HepG2 (cell line): ENCODE measurements at regions not wholly inside any gene's neighbourhood (a gene's known extent, or its start where the extent isn't known, plus 50 kb on each side); places are given as distances from the start of the nearest gene placed in this dataset.

Experiments used
- ATAC-seq: fragments of 200-7000 bp; cut with Tn5 transposase; 3 replicates; pipeline ENCODE4 v1.9.1; 2020; ENCODE audit warnings: mild to moderate bottlenecking, moderate library complexity
- BruUV-seq: library from RNA; stranded (reverse); fragments of 400-500 nt; replicated peaks from 2 replicates; lab custom pipeline; 2021; lab: Mats Ljungman, UMichigan
- CTCF ChIA-PET: fragments of 300-600 bp; formaldehyde crosslinking; extraction: SDS; loops from one replicate; lab custom pipeline; 2021; ENCODE audit warnings: low total read pairs, inconsistent platforms, low intra/inter-chr PET ratio; lab: Yijun Ruan, JAX
- POLR2A ChIA-PET: fragments of 350-600 bp; sonication (Branson Sonifier 250); formaldehyde crosslinking; loops from one replicate; lab custom pipeline; 2020; ENCODE audit warnings: antibody characterized with exemption, inconsistent platforms; lab: Yijun Ruan, JAX
- DNase-seq: peaks from one replicate; pipeline ENCODE4 v3.0.0-alpha.2; 2015; ENCODE audit warnings: low spot score
- FAIRE-seq: peaks from 3 replicates; lab custom pipeline; 2011; peaks lifted over from hg19 to GRCh38; lab: Jason Lieb, UNC
- H2AFZ ChIP-seq: one replicate; pipeline ENCODE4 v1.6.1; 2011; ENCODE audit warnings: low read length, inconsistent platforms
- H3K27ac ChIP-seq: fragments of 300-600 bp; 3 replicates; pipeline ENCODE4 v1.8.0; 2011; ENCODE audit warnings: mixed run types, mild to moderate bottlenecking, mixed read lengths, low read length, inconsistent platforms; ENCODE audit not compliant: insufficient read depth; ENCODE audit errors: extremely low read length
- H3K27me3 ChIP-seq, 2 experiments: fragments of 200-600 bp in 1 of 2; 2 replicates in 1 of 2; 3 replicates in 1 of 2; pipeline versions ENCODE4 v1.6.0 to v1.8.0; 2011; ENCODE audit warnings: low read length in 2 of 2, mild to moderate bottlenecking in 2 of 2, moderate library complexity in 2 of 2, inconsistent platforms in 1 of 2; ENCODE audit not compliant: insufficient read depth in 2 of 2, control insufficient read depth in 1 of 2
- H3K36me3 ChIP-seq, 2 experiments: fragments of 200-600 bp in 1 of 2; replicated peaks in 1 of 2; 2 replicates in 1 of 2; 3 replicates in 1 of 2; pipeline versions ENCODE4 v1.5.1 to v1.8.0; 2011; ENCODE audit warnings: low read length in 2 of 2, inconsistent platforms in 1 of 2; ENCODE audit not compliant: insufficient read depth in 2 of 2, control insufficient read depth in 1 of 2
- H3K4me1 ChIP-seq: 2 replicates; pipeline ENCODE4 v1.5.1; 2012; ENCODE audit warnings: low read length, inconsistent platforms; ENCODE audit not compliant: insufficient read depth
- H3K4me2 ChIP-seq: 2 replicates; pipeline ENCODE4 v1.6.0; 2011; ENCODE audit warnings: low read depth, low read length, inconsistent platforms
- H3K4me3 ChIP-seq, 3 experiments: fragments of 200-600 bp in 1 of 3; sonication (generic), shearing (Covaris generic) in 1 of 3; replicated peaks in 1 of 3; 2 replicates each; pipeline ENCODE4 v1.5.1; 2011 to 2016; ENCODE audit warnings: low read length in 3 of 3, inconsistent platforms in 2 of 3, low read depth in 2 of 3, mild to moderate bottlenecking in 2 of 3, control low read depth in 1 of 3, mixed read lengths in 1 of 3; ENCODE audit not compliant: insufficient read depth in 1 of 3
- H3K79me2 ChIP-seq: one replicate; pipeline ENCODE4 v1.6.1; 2011; ENCODE audit warnings: low read length, inconsistent platforms; ENCODE audit not compliant: insufficient read depth
- H3K9ac ChIP-seq: 2 replicates; pipeline ENCODE4 v1.6.0; 2011; ENCODE audit warnings: mild to moderate bottlenecking, low read depth, low read length, inconsistent platforms; ENCODE audit not compliant: insufficient read depth
- H3K9me3 ChIP-seq: 2 replicates; pipeline ENCODE4 v1.5.1; 2012; ENCODE audit warnings: mild to moderate bottlenecking, low read length
- H4K20me1 ChIP-seq: 2 replicates; pipeline ENCODE4 v1.6.0; 2011; ENCODE audit warnings: inconsistent platforms, mild to moderate bottlenecking, low read length, moderate library complexity; ENCODE audit not compliant: insufficient read depth
- CBX1 ChIP-seq: IDR thresholded peaks from one replicate; pipeline ENCODE4 v1.6.1; 2016; ENCODE audit warnings: antibody characterized with exemption, low read depth
- CREB1 ChIP-seq, 2 experiments: fragments of 450-650 bp in 1 of 2; IDR thresholded peaks; 2 replicates each; pipeline ENCODE4 v1.6.1; 2016 to 2017; ENCODE audit warnings: control low read depth in 1 of 2, mild to moderate bottlenecking in 1 of 2, missing compliant biosample characterization in 1 of 2, missing genetic modification characterization in 1 of 2
- KDM4B ChIP-seq: sonication (generic); formaldehyde crosslinking; IDR thresholded peaks from 2 replicates; pipeline ENCODE4 v1.4.0; 2020; ENCODE audit warnings: missing genetic modification reagents
- MAFF ChIP-seq: IDR thresholded peaks from 2 replicates; pipeline ENCODE4 v1.6.1; 2011; ENCODE audit warnings: low read depth, low read length, improper control_type of control experiment
- MXD1 ChIP-seq: sonication (generic); formaldehyde crosslinking; IDR thresholded peaks from 2 replicates; pipeline ENCODE4 v1.4.0; 2020; ENCODE audit warnings: mild to moderate bottlenecking, missing genetic modification reagents
- NAIF1 ChIP-seq: sonication (generic); formaldehyde crosslinking; IDR thresholded peaks from 2 replicates; pipeline ENCODE4 v1.5.0; 2020; ENCODE audit warnings: mild to moderate bottlenecking, missing genetic modification reagents, borderline replicate concordance
- PRDM15 ChIP-seq: sonication (generic); formaldehyde crosslinking; IDR thresholded peaks from 2 replicates; pipeline ENCODE4 v1.4.0; 2020; ENCODE audit warnings: missing genetic modification reagents
- RBM39 ChIP-seq: fragments of 200-400 bp; formaldehyde crosslinking; IDR thresholded peaks from one replicate; pipeline ENCODE4 v1.6.1; 2018; ENCODE audit warnings: antibody characterized with exemption, mild to moderate bottlenecking, low read depth, low read length; ENCODE audit not compliant: poor library complexity, severe bottlenecking
- TBX3 ChIP-seq: fragments of 450-650 bp; IDR thresholded peaks from 2 replicates; pipeline ENCODE4 v1.6.1; 2017; ENCODE audit warnings: antibody characterized with exemption, mild to moderate bottlenecking, inconsistent platforms, borderline replicate concordance
- ZBTB44 ChIP-seq: sonication (generic); formaldehyde crosslinking; IDR thresholded peaks from 2 replicates; pipeline ENCODE4 v1.4.0; 2020; ENCODE audit warnings: missing genetic modification reagents
- ZFP90 ChIP-seq: sonication (generic); formaldehyde crosslinking; IDR thresholded peaks from 2 replicates; pipeline ENCODE4 v1.8.0; 2022; ENCODE audit warnings: missing genetic modification reagents, mild to moderate bottlenecking, inconsistent platforms, borderline replicate concordance
- ZNF670 ChIP-seq: sonication (generic); formaldehyde crosslinking; IDR thresholded peaks from 2 replicates; pipeline ENCODE4 v1.8.0; 2022; ENCODE audit warnings: mild to moderate bottlenecking, missing genetic modification reagents, borderline replicate concordance
- ZNF687 ChIP-seq: sonication (generic); formaldehyde crosslinking; IDR thresholded peaks from 2 replicates; pipeline ENCODE4 v1.5.1; 2020; ENCODE audit warnings: mild to moderate bottlenecking, missing genetic modification reagents, moderate library complexity
- WGBS: methylation state at CpG from one replicate; pipeline ENCODE4 v1.1.6; 2017; ENCODE audit warnings: low lambda C conversion rate; 5-methylcytosine and 5-hydroxymethylcytosine counted together
- in situ Hi-C: cut with HindIII; loops from 2 replicates; pipeline ENCODE4 v1.10.0; 2017; ENCODE audit warnings: low pct_unique_long_range_greater_than_20kb; ENCODE audit not compliant: extremely low pct_ligation_motif_present
- intact Hi-C: fragments of 100-400 bp; cut with micrococcal nuclease; formaldehyde crosslinking; loops from one replicate; pipeline ENCODE4 v1.10.0; 2022; ENCODE audit not compliant: unreplicated experiment

GRCh38 chr5:25060575-25060974, 415.8 kb upstream of the CDH10 start:
- intact Hi-C loops = no loop called here
- Histone ChIP-seq H3K79me2 (no peaks in the 10 kb centered on the region), H3K27me3 (no peaks in the 10 kb centered on the region), H3K27ac (no peak overlapping the region), H3K36me3 (no peaks in the 10 kb centered on the region), H3K4me1 (no peaks in the 10 kb centered on the region), H3K4me3 (no peak overlapping the region), H3K4me2 (no peak overlapping the region), H2AFZ (no peak overlapping the region), H3K9ac (no peak overlapping the region), H4K20me1 (no peaks in the 10 kb centered on the region), H3K9me3 (peaks cover 26% of the 10 kb centered on the region)
- in situ Hi-C loops = no loop called here
- POLR2A ChIA-PET = no interaction called here
- 23% methylated on average over 2 of the region's 2 CpGs for WGBS
- FAIRE-seq = no peak
- no peak for ATAC-seq
- no peak for DNase-seq
- no TSS peak for BruUV-seq
- CTCF ChIA-PET = no interaction called here
- TF ChIP-seq ZBTB44 (no peak), RBM39 (no peak), CBX1 (no peak), NAIF1 (CRISPR knock-in tag) (no peak), TBX3 (no peak), ZNF670 (CRISPR knock-in tag) (no peak), PRDM15 (CRISPR knock-in tag) (no peak), KDM4B (CRISPR knock-in tag) (no peak), MXD1 (CRISPR knock-in tag) (no peak), ZNF687 (CRISPR knock-in tag) (no peak), CREB1 (IDR thresholded peaks at IDR 0.05) (peak; percentile 39; the same call in 1 of the 2 replicates), CREB1 (CRISPR knock-in tag; IDR thresholded peaks at IDR 0.05) (no peak), ZFP90 (CRISPR knock-in tag) (no peak), MAFF (peak; percentile 80)
